DND-41 (cell line): ENCODE measurements at regions not wholly inside any gene's neighbourhood (a gene's known extent, or its start where the extent isn't known, plus 50 kb on each side); places are given as distances from the start of the nearest gene placed in this dataset.

Source experiments
- ATAC-seq: fragments of 200-7000 bp; cut with Tn5 transposase; 3 replicates; pipeline ENCODE4 v1.9.1; 2021; ENCODE audit warnings: low read depth; ENCODE audit not compliant: insufficient read depth
- DNase-seq: peaks from one replicate; pipeline ENCODE4 v3.0.0-alpha.2; 2020
- H2AFZ ChIP-seq: 2 replicates; pipeline ENCODE4 v1.6.0; 2012; ENCODE audit warnings: low read depth, low read length
- H3K27ac ChIP-seq: 2 replicates; pipeline ENCODE4 v1.5.1; 2012; ENCODE audit warnings: low read length, inconsistent platforms
- H3K27me3 ChIP-seq: fragments of 200-600 bp; sonication (generic); 2 replicates; pipeline ENCODE4 v1.6.0; 2012; ENCODE audit warnings: low read length, mild to moderate bottlenecking, inconsistent platforms; ENCODE audit not compliant: insufficient read depth, poor library complexity
- H3K36me3 ChIP-seq: 2 replicates; pipeline ENCODE4 v1.5.1; 2012; ENCODE audit warnings: low read length, inconsistent platforms; ENCODE audit not compliant: insufficient read depth
- H3K4me1 ChIP-seq: 2 replicates; pipeline ENCODE4 v1.5.1; 2012; ENCODE audit warnings: mild to moderate bottlenecking, low read length; ENCODE audit not compliant: insufficient read depth
- H3K4me2 ChIP-seq: 2 replicates; pipeline ENCODE4 v1.6.0; 2012; ENCODE audit warnings: mild to moderate bottlenecking, moderate library complexity, low read length, inconsistent platforms; ENCODE audit not compliant: insufficient read depth
- H3K4me3 ChIP-seq, 2 experiments: fragments of 200-600 bp in 1 of 2; shearing (Covaris generic) in 1 of 2; 2 replicates each; pipeline ENCODE4 v1.5.1; 2012 to 2016; ENCODE audit warnings: inconsistent platforms in 2 of 2, low read length in 2 of 2, mild to moderate bottlenecking in 2 of 2, low read depth in 1 of 2, moderate library complexity in 1 of 2
- H3K79me2 ChIP-seq: 2 replicates; pipeline ENCODE4 v1.6.0; 2012; ENCODE audit warnings: low read length, inconsistent platforms; ENCODE audit not compliant: insufficient read depth
- H3K9ac ChIP-seq: 2 replicates; pipeline ENCODE4 v1.6.0; 2012; ENCODE audit warnings: low read depth, mild to moderate bottlenecking, inconsistent platforms, low read length, moderate library complexity
- H3K9me3 ChIP-seq: 2 replicates; pipeline ENCODE4 v1.5.1; 2012; ENCODE audit warnings: low read length, moderate library complexity, mild to moderate bottlenecking, inconsistent platforms; ENCODE audit not compliant: insufficient read depth, severe bottlenecking
- H4K20me1 ChIP-seq: 2 replicates; pipeline ENCODE4 v1.6.0; 2012; ENCODE audit warnings: low read length; ENCODE audit not compliant: insufficient read depth
- EZH2 ChIP-seq: IDR thresholded peaks from 3 replicates; pipeline ENCODE4 v1.6.1; 2012; ENCODE audit warnings: borderline replicate concordance, low read depth, mild to moderate bottlenecking, moderate library complexity, low read length, inconsistent platforms; ENCODE audit not compliant: severe bottlenecking
- TF ChIP-seq, protein P1 (sequence below): IDR thresholded peaks from 2 replicates; pipeline ENCODE4 v1.5.1; 2012; ENCODE audit warnings: borderline replicate concordance, low read length, moderate library complexity, mild to moderate bottlenecking; ENCODE audit not compliant: poor library complexity, severe bottlenecking; ENCODE audit errors: extremely low read depth

DNA sequence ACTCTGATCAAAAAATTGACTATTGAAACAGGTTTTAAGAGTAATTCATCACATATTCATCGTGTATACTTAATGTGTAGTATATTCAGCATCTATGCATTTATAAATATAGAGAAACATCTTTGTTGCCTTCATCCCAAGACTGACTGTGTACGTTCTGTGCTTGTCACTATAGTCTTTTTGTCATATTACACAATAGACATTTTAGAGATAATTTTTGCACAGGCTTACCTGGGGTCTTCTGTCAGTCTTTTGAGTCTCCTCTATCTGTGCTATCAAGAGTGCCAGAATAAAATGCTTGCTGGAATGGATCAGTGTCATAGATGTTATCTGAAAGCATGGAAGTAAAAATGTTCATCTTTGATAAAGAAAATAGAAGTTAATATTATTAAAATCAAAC is 1047.7 kb upstream of the NRXN1 start:
- H3K4me2 ChIP-seq, result no peak overlapping the region
- no peaks in the 10 kb centered on the region for H3K27me3 ChIP-seq
- H4K20me1 ChIP-seq, result no peaks in the 10 kb centered on the region
- H3K9ac ChIP-seq, result no peak overlapping the region
- no peak overlapping the region for H3K27ac ChIP-seq
- H3K36me3 ChIP-seq, result no peaks in the 10 kb centered on the region
- H3K9me3 ChIP-seq, result no peaks in the 10 kb centered on the region
- TF ChIP-seq, protein P1, sequence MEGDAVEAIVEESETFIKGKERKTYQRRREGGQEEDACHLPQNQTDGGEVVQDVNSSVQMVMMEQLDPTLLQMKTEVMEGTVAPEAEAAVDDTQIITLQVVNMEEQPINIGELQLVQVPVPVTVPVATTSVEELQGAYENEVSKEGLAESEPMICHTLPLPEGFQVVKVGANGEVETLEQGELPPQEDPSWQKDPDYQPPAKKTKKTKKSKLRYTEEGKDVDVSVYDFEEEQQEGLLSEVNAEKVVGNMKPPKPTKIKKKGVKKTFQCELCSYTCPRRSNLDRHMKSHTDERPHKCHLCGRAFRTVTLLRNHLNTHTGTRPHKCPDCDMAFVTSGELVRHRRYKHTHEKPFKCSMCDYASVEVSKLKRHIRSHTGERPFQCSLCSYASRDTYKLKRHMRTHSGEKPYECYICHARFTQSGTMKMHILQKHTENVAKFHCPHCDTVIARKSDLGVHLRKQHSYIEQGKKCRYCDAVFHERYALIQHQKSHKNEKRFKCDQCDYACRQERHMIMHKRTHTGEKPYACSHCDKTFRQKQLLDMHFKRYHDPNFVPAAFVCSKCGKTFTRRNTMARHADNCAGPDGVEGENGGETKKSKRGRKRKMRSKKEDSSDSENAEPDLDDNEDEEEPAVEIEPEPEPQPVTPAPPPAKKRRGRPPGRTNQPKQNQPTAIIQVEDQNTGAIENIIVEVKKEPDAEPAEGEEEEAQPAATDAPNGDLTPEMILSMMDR, result no peak
- TF ChIP-seq EZH2, result no peak
- no peak overlapping the region for H2AFZ ChIP-seq
- DNase-seq, result no peak
- no peaks in the 10 kb centered on the region for H3K79me2 ChIP-seq
- ATAC-seq, result no peak
- H3K4me1 ChIP-seq, result no peaks in the 10 kb centered on the region
- H3K4me3 ChIP-seq, result no peak overlapping the region

DNA sequence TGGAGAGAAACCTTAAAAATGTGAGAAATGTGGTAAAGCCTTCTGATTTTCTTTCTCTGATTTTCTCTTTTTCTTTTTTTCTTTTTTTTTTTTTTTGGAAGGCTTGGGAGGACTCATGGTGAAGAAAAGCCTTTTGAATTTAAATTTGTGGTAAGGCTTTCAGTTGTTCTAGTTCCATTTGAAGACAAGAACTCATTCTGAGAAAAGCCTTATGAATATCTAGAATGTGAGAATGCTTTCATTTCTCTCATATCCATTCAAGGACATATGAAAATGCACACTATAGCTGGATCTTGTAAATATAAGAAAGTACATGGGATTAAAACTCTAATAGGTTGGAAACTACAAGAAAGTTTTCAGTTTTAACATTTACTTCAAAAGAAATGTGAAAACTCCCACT is 1045.2 kb upstream of the NRXN1 start:
- no peak overlapping the region for H3K4me2 ChIP-seq
- DNase-seq (no peak), ATAC-seq (no peak)
- no peak overlapping the region for H3K4me3 ChIP-seq
- no peaks in the 10 kb centered on the region for H3K27me3 ChIP-seq
- H3K36me3 ChIP-seq, result no peaks in the 10 kb centered on the region
- no peaks in the 10 kb centered on the region for H3K9me3 ChIP-seq
- no peaks in the 10 kb centered on the region for H3K79me2 ChIP-seq
- no peak for TF ChIP-seq EZH2
- TF ChIP-seq, protein P1, result no peak
- no peak overlapping the region for H3K9ac ChIP-seq
- H3K4me1 ChIP-seq, result no peaks in the 10 kb centered on the region
- H3K27ac ChIP-seq, result no peak overlapping the region
- H2AFZ ChIP-seq, result no peak overlapping the region
- H4K20me1 ChIP-seq, result no peaks in the 10 kb centered on the region

GRCh38 chr2:52074130-52074719 is 1042.3 kb upstream of the NRXN1 start:
- Histone ChIP-seq H3K4me3 (no peak overlapping the region), H4K20me1 (no peaks in the 10 kb centered on the region), H3K27me3 (no peaks in the 10 kb centered on the region), H3K27ac (no peak overlapping the region), H3K9ac (no peak overlapping the region), H3K36me3 (no peaks in the 10 kb centered on the region), H3K4me2 (no peak overlapping the region), H2AFZ (no peak overlapping the region), H3K79me2 (no peaks in the 10 kb centered on the region), H3K4me1 (no peaks in the 10 kb centered on the region), H3K9me3 (no peaks in the 10 kb centered on the region)
- no peak for DNase-seq
- no peak for ATAC-seq
- TF ChIP-seq, protein P1, result no peak
- no peak for TF ChIP-seq EZH2

- Histone ChIP-seq H3K9ac (no peak overlapping the region), H3K79me2 (no peaks in the 10 kb centered on the region)
Observed at GRCh38 chr2:52072949-52073348, 1041.0 kb upstream of the NRXN1 start.

More at GRCh38 chr2:52072949-52073348, 1041.0 kb upstream of the NRXN1 start:
- Histone ChIP-seq H3K4me2 (no peak overlapping the region), H3K27me3 (no peaks in the 10 kb centered on the region), H2AFZ (no peak overlapping the region), H3K9me3 (no peaks in the 10 kb centered on the region), H3K4me3 (no peak overlapping the region), H3K36me3 (no peaks in the 10 kb centered on the region), H3K27ac (no peak overlapping the region), H3K4me1 (no peaks in the 10 kb centered on the region), H4K20me1 (no peaks in the 10 kb centered on the region)
- ATAC-seq, result no peak
- DNase-seq, result no peak
- TF ChIP-seq EZH2, result no peak
- TF ChIP-seq, protein P1, result no peak
